Ascending aorta (tissue), 2 donors: ENCODE measurements at regions not wholly inside any gene's neighbourhood (a gene's known extent, or its start where the extent isn't known, plus 50 kb on each side); places are given as distances from the start of the nearest gene placed in this dataset.
"Not testable (repeated sequence)": the region's sequence is repeated elsewhere in the genome, so short reads cannot be mapped to it uniquely, and the experiment has no call there.

Experiments
- DNase-seq, 2 donors: peaks; one replicate each; pipeline ENCODE4 v3.0.0-alpha.2; 2019; ENCODE audit warnings: low spot score in 2 of 2
- H3K27ac ChIP-seq, 2 donors: fragments of 200-600 bp; sonication (generic); one replicate each; pipeline ENCODE4 v1.5.1; 2016 to 2017; ENCODE audit warnings: mild to moderate bottlenecking in 1 of 2
- H3K27me3 ChIP-seq: fragments of 200-600 bp; sonication (generic); one replicate; pipeline ENCODE4 v1.5.1; 2017
- H3K36me3 ChIP-seq, 2 donors: fragments of 200-600 bp; sonication (generic); one replicate each; pipeline ENCODE4 v1.5.1; 2016
- H3K4me1 ChIP-seq, 2 donors: fragments of 200-600 bp; sonication (generic); one replicate each; pipeline ENCODE4 v1.5.1; 2016 to 2017; ENCODE audit warnings: mild to moderate bottlenecking in 1 of 2
- H3K4me3 ChIP-seq, 2 donors: fragments of 200-600 bp; sonication (generic); one replicate each; pipeline ENCODE4 v1.5.1; 2016 to 2017; ENCODE audit warnings: mild to moderate bottlenecking in 1 of 2
- H3K9me3 ChIP-seq, 2 donors: fragments of 200-600 bp; sonication (generic); one replicate each; pipeline ENCODE4 v1.5.1; 2016
- intact Hi-C: fragments of 100-400 bp; cut with DNase I; formaldehyde crosslinking; loops from one replicate; pipeline ENCODE4 v1.15.1; 2023

- H3K4me3 ChIP-seq, H3K9me3 ChIP-seq, H3K4me1 ChIP-seq, H3K36me3 ChIP-seq, H3K27me3 ChIP-seq, H3K27ac ChIP-seq, intact Hi-C loops: not testable (repeated sequence)
- peak in 1 of 2 donors; percentile 7 for DNase-seq
Measured at GRCh38 chr22:11131178-11131577, 4396.8 kb upstream of the OR11H1 start.
